ENCODE measurements at regions not wholly inside any gene's neighbourhood (a gene's known extent, or its start where the extent isn't known, plus 50 kb on each side); places are given as distances from the start of the nearest gene placed in this dataset.

- Histone ChIP-seq H3K27ac (ENCODE audit: low read depth in 1 of 2, low read length in 2 of 2) (no peak overlapping the region), H3K36me3 (replicated peaks in 1 of 2; ENCODE audit: control insufficient read depth in 1 of 2, insufficient read depth in 2 of 2, low read length in 2 of 2) (no peaks in the 10 kb centered on the region), H3K27me3 (ENCODE audit: control insufficient read depth in 2 of 2, insufficient read depth in 2 of 2, low read length in 2 of 2) (no peaks in the 10 kb centered on the region), H3K4me1 (ENCODE audit: control insufficient read depth in 1 of 2, insufficient read depth in 2 of 2, low read length in 2 of 2) (no peaks in the 10 kb centered on the region), H3K9ac (ENCODE audit: insufficient read depth, low read length, poor library complexity, severe bottlenecking) (no peak overlapping the region), H3K4me2 (replicated peaks; ENCODE audit: extremely low read depth, low read length, poor library complexity, severe bottlenecking) (no peak overlapping the region), H2AFZ (ENCODE audit: insufficient read depth, low read depth, low read length, poor library complexity, severe bottlenecking) (no peak overlapping the region), H3K9me3 (replicated peaks in 1 of 2; ENCODE audit: control insufficient read depth in 1 of 2, insufficient read depth in 1 of 2, low read length in 2 of 2) (no peaks in the 10 kb centered on the region), H3K4me3 (replicated peaks in 1 of 3; ENCODE audit: low read depth in 2 of 3, low read length in 3 of 3) (no peak overlapping the region), H4K20me1 (ENCODE audit: insufficient read depth, low read length) (no peaks in the 10 kb centered on the region), H3K79me2 (ENCODE audit: insufficient read depth, low read length) (no peaks in the 10 kb centered on the region)
- intact Hi-C loops (cut with micrococcal nuclease) = no loop called here
- no peak overlapping the region for H3K4me3 Mint-ChIP-seq
- no peak overlapping the region for H3K27ac Mint-ChIP-seq
- TF ChIP-seq CTCF (IDR thresholded peaks at IDR 0.05) = no peak
- no peaks in the 10 kb centered on the region for H3K4me1 Mint-ChIP-seq
- H3K27me3 Mint-ChIP-seq (ENCODE audit: low read depth in 3 of 3) = peaks cover 0 to 1% (median 0%) of the 10 kb centered on the region in 3 donors
- WGBS (ENCODE audit: insufficient coverage) = no CpG with 5 or more reads among the region's 4 CpGs
- DNase-seq = no peak
- no peaks in the 10 kb centered on the region for H3K36me3 Mint-ChIP-seq
- peaks cover 0 to 3% (median 0%) of the 10 kb centered on the region in 7 donors for H3K9me3 Mint-ChIP-seq
Measured at GRCh38 chr14:52189325-52189724, 78.2 kb upstream of the PTGDR start.

GRCh38 chr14:52188381-52188780 is 79.1 kb upstream of the PTGDR start:
- Histone ChIP-seq H3K79me2 (ENCODE audit: insufficient read depth, low read length) (no peaks in the 10 kb centered on the region), H3K4me1 (ENCODE audit: control insufficient read depth in 1 of 2, insufficient read depth in 2 of 2, low read length in 2 of 2) (no peaks in the 10 kb centered on the region), H3K9me3 (replicated peaks in 1 of 2; ENCODE audit: control insufficient read depth in 1 of 2, insufficient read depth in 1 of 2, low read length in 2 of 2) (no peaks in the 10 kb centered on the region), H3K27ac (ENCODE audit: low read depth in 1 of 2, low read length in 2 of 2) (no peak overlapping the region), H3K4me3 (replicated peaks in 1 of 3; ENCODE audit: low read depth in 2 of 3, low read length in 3 of 3) (no peak overlapping the region), H2AFZ (ENCODE audit: insufficient read depth, low read depth, low read length, poor library complexity, severe bottlenecking) (no peak overlapping the region), H3K4me2 (replicated peaks; ENCODE audit: extremely low read depth, low read length, poor library complexity, severe bottlenecking) (no peak overlapping the region), H3K9ac (ENCODE audit: insufficient read depth, low read length, poor library complexity, severe bottlenecking) (no peak overlapping the region), H3K36me3 (replicated peaks in 1 of 2; ENCODE audit: control insufficient read depth in 1 of 2, insufficient read depth in 2 of 2, low read length in 2 of 2) (no peaks in the 10 kb centered on the region), H3K27me3 (ENCODE audit: control insufficient read depth in 2 of 2, insufficient read depth in 2 of 2, low read length in 2 of 2) (no peaks in the 10 kb centered on the region), H4K20me1 (ENCODE audit: insufficient read depth, low read length) (no peaks in the 10 kb centered on the region)
- no peak for DNase-seq
- Mint-ChIP-seq H3K36me3 (no peaks in the 10 kb centered on the region), H3K27ac (no peak overlapping the region), H3K27me3 (ENCODE audit: low read depth in 3 of 3) (peaks cover 0 to 1% (median 0%) of the 10 kb centered on the region in 3 donors), H3K4me3 (no peak overlapping the region), H3K9me3 (peaks cover 0 to 4% (median 2%) of the 10 kb centered on the region in 7 donors), H3K4me1 (no peaks in the 10 kb centered on the region)
- no peak for TF ChIP-seq CTCF (IDR thresholded peaks at IDR 0.05)
- intact Hi-C loops (cut with micrococcal nuclease) = no loop called here
